ENCODE measurements at regions not wholly inside any gene's neighbourhood (a gene's known extent, or its start where the extent isn't known, plus 50 kb on each side); places are given as distances from the start of the nearest gene placed in this dataset.

DNA sequence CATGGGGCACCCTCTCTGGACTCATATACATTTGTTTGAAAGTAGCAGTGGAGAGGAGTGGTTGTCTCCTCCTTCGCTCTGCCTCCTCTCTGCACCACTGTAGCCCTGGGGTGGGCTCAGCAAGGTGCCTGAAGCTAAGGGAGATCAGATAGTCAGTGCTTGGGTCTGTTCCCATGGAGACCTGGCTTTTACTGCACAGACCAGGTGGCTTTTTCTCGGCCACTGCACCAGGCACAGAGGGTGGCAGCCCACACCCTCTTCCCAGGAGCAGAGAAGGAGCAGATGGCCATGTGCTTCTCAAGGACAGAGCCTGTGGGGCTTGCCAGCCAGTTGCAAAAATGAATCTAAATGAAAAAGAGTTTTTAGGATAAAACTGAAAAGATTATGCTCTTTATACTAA, 123.4 kb upstream of the KCNK1 start:
- H3K9me3 Mint-ChIP-seq (ENCODE audit: insufficient read depth): no peaks in the 10 kb centered on the region
- DNase-seq: no peak
- H3K27ac Mint-ChIP-seq: no peak overlapping the region
- CTCF ChIA-PET: no interaction called here
- H3K4me2 ChIP-seq (replicated peaks; ENCODE audit: low read depth, low read length, poor library complexity, severe bottlenecking): no peak overlapping the region
- WGBS (ENCODE audit: insufficient coverage): 54% methylated on average over 2 of the region's 2 CpGs
- TF ChIP-seq, protein P1, sequence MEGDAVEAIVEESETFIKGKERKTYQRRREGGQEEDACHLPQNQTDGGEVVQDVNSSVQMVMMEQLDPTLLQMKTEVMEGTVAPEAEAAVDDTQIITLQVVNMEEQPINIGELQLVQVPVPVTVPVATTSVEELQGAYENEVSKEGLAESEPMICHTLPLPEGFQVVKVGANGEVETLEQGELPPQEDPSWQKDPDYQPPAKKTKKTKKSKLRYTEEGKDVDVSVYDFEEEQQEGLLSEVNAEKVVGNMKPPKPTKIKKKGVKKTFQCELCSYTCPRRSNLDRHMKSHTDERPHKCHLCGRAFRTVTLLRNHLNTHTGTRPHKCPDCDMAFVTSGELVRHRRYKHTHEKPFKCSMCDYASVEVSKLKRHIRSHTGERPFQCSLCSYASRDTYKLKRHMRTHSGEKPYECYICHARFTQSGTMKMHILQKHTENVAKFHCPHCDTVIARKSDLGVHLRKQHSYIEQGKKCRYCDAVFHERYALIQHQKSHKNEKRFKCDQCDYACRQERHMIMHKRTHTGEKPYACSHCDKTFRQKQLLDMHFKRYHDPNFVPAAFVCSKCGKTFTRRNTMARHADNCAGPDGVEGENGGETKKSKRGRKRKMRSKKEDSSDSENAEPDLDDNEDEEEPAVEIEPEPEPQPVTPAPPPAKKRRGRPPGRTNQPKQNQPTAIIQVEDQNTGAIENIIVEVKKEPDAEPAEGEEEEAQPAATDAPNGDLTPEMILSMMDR (IDR thresholded peaks at IDR 0.05): no peak
- no peak for TF ChIP-seq EZH2 (IDR thresholded peaks at IDR 0.05; ENCODE audit: borderline replicate concordance, insufficient read depth, low read depth, low read length, poor library complexity, severe bottlenecking)
- no peak overlapping the region for H3K27ac ChIP-seq (ENCODE audit: low read length in 2 of 2)
- no peaks in the 10 kb centered on the region for H3K79me2 ChIP-seq (ENCODE audit: control insufficient read depth, insufficient read depth, low read length)
- H3K4me3 ChIP-seq (ENCODE audit: control extremely low read depth in 1 of 5, extremely low read depth in 1 of 5, insufficient read depth in 1 of 5, low read depth in 2 of 5, low read length in 4 of 5): no peak overlapping the region
- no peaks in the 10 kb centered on the region for H3K4me1 ChIP-seq (ENCODE audit: control insufficient read depth in 2 of 2, insufficient read depth in 2 of 2, low read length in 2 of 2)
- no peak overlapping the region for H2AFZ ChIP-seq (ENCODE audit: insufficient read depth, low read depth, low read length, poor library complexity, severe bottlenecking)
- H3K36me3 ChIP-seq (replicated peaks in 1 of 2; ENCODE audit: control extremely low read depth in 1 of 2, control insufficient read depth in 1 of 2, extremely low read depth in 1 of 2, insufficient read depth in 2 of 2, low read length in 1 of 2): no peaks in the 10 kb centered on the region
- H3K27me3 Mint-ChIP-seq: peaks cover 5% of the 10 kb centered on the region
- ATAC-seq (ENCODE audit: low read depth): no peak
- POLR2A ChIA-PET: no interaction called here
- no peaks in the 10 kb centered on the region for H3K27me3 ChIP-seq (replicated peaks in 1 of 4; ENCODE audit: control extremely low read depth in 1 of 4, control insufficient read depth in 3 of 4, insufficient read depth in 4 of 4, low read length in 3 of 4)
- no peak overlapping the region for H3K4me3 Mint-ChIP-seq
- H4K20me1 ChIP-seq (ENCODE audit: control insufficient read depth, insufficient read depth, low read length, poor library complexity, severe bottlenecking): no peaks in the 10 kb centered on the region
- H3K4me1 Mint-ChIP-seq: no peaks in the 10 kb centered on the region
- intact Hi-C loops (cut with micrococcal nuclease): no loop called here
- no peak overlapping the region for H3K9ac ChIP-seq (ENCODE audit: low read length)
- H3K9me3 ChIP-seq (ENCODE audit: control extremely low read depth in 1 of 3, control insufficient read depth in 2 of 3, insufficient read depth in 1 of 3, low read length in 2 of 3): no peaks in the 10 kb centered on the region

DNA sequence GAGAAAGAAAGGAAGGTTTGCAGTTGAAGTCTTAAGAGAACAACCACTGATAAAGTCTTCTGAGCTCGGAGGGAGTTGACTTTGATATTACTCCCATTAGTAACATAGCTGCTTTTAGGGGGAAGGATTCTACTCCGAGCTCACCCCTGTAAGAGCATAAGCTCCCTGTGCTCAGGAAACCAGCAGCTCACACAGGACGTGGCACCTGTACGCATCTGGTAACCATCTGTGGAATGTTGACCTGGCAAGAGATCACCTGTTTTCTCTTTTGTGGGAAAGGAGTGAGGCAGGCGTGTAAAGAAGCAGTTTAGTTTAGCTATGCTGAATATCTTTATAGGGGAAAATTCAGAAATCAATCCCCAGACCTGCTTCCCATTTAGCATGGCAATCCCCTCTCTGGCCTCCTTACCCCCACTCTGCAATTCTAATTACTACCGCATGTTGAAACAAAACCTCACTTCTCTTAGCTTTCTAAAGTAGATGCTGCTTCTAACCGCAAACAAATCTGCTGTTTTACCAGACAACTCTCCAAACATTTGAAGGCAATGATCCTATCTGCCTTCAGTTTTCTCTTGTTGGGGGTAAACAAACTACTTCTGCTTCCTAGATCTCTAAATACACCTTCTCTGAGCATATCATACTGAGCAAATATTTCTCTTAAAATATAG, 121.8 kb upstream of the KCNK1 start:
- 77% methylated on average over 4 of the region's 7 CpGs for WGBS (ENCODE audit: insufficient coverage)
- H3K27me3 ChIP-seq (replicated peaks in 1 of 4; ENCODE audit: control extremely low read depth in 1 of 4, control insufficient read depth in 3 of 4, insufficient read depth in 4 of 4, low read length in 3 of 4): no peaks in the 10 kb centered on the region
- H3K4me3 Mint-ChIP-seq: no peak overlapping the region
- H3K27ac ChIP-seq (ENCODE audit: low read length in 2 of 2): no peak overlapping the region
- TF ChIP-seq EZH2 (IDR thresholded peaks at IDR 0.05; ENCODE audit: borderline replicate concordance, insufficient read depth, low read depth, low read length, poor library complexity, severe bottlenecking): no peak
- TF ChIP-seq, protein P1 (IDR thresholded peaks at IDR 0.05): no peak
- peaks cover 5% of the 10 kb centered on the region for H3K27me3 Mint-ChIP-seq
- DNase-seq (no peak), ATAC-seq (ENCODE audit: low read depth) (no peak)
- H3K4me2 ChIP-seq (replicated peaks; ENCODE audit: low read depth, low read length, poor library complexity, severe bottlenecking): no peak overlapping the region
- H3K4me1 Mint-ChIP-seq: no peaks in the 10 kb centered on the region
- ChIA-PET CTCF (no interaction called here), POLR2A (no interaction called here)
- no peak overlapping the region for H3K4me3 ChIP-seq (ENCODE audit: control extremely low read depth in 1 of 5, extremely low read depth in 1 of 5, insufficient read depth in 1 of 5, low read depth in 2 of 5, low read length in 4 of 5)
- no peak overlapping the region for H3K27ac Mint-ChIP-seq
- no peaks in the 10 kb centered on the region for H3K36me3 ChIP-seq (replicated peaks in 1 of 2; ENCODE audit: control extremely low read depth in 1 of 2, control insufficient read depth in 1 of 2, extremely low read depth in 1 of 2, insufficient read depth in 2 of 2, low read length in 1 of 2)
- H3K9me3 Mint-ChIP-seq (ENCODE audit: insufficient read depth): no peaks in the 10 kb centered on the region
- intact Hi-C loops (cut with micrococcal nuclease): no loop called here
- H4K20me1 ChIP-seq (ENCODE audit: control insufficient read depth, insufficient read depth, low read length, poor library complexity, severe bottlenecking): no peaks in the 10 kb centered on the region
- H2AFZ ChIP-seq (ENCODE audit: insufficient read depth, low read depth, low read length, poor library complexity, severe bottlenecking): no peak overlapping the region
- H3K79me2 ChIP-seq (ENCODE audit: control insufficient read depth, insufficient read depth, low read length): no peaks in the 10 kb centered on the region
- H3K4me1 ChIP-seq (ENCODE audit: control insufficient read depth in 2 of 2, insufficient read depth in 2 of 2, low read length in 2 of 2): no peaks in the 10 kb centered on the region
- H3K9me3 ChIP-seq (ENCODE audit: control extremely low read depth in 1 of 3, control insufficient read depth in 2 of 3, insufficient read depth in 1 of 3, low read length in 2 of 3): no peaks in the 10 kb centered on the region
- H3K9ac ChIP-seq (ENCODE audit: low read length): no peak overlapping the region
